ENCODE measurements at regions not wholly inside any gene's neighbourhood (a gene's known extent, or its start where the extent isn't known, plus 50 kb on each side); places are given as distances from the start of the nearest gene placed in this dataset.

GRCh38 chr13:53447456-53447855, 418.8 kb downstream of the OLFM4 start:
- WGBS, 2 experiments (ENCODE audit: extremely low coverage in 1 of 2, insufficient coverage in 1 of 2, insufficient read length in 1 of 2, insufficient replicate concordance in 2 of 2, low coverage in 1 of 2, low lambda C conversion rate in 2 of 2, missing lambda C conversion rate in 1 of 2) = 94% methylated on average over 4 of the region's 4 CpGs; no CpG with 5 or more reads in 1 of the 2 experiments
- no peak overlapping the region for H3K27ac ChIP-seq (ENCODE audit: low read depth, low read length)
- POLR2A ChIA-PET (ENCODE audit: partially characterized antibody) = no interaction called here
- TF ChIP-seq SIN3A (conservative IDR thresholded peaks at IDR 0.05 in 1 of 2, IDR thresholded peaks at IDR 0.05 in 1 of 2; ENCODE audit: low read depth in 1 of 2, low read length in 2 of 2) (no peak), SAP30 (IDR thresholded peaks at IDR 0.05; ENCODE audit: insufficient read depth, insufficient replicate concordance, low read length) (no peak), FOSL1 (IDR thresholded peaks at IDR 0.05; ENCODE audit: insufficient read depth, low read depth, low read length) (no peak), MAFK (IDR thresholded peaks at IDR 0.05; ENCODE audit: low read depth, low read length) (no peak), SIX5 (IDR thresholded peaks at IDR 0.05; ENCODE audit: low read depth, low read length) (no peak), CEBPB (IDR thresholded peaks at IDR 0.05; ENCODE audit: low read depth, low read length) (no peak), BACH1 (IDR thresholded peaks at IDR 0.05; ENCODE audit: low read length) (no peak), TAF1 (IDR thresholded peaks at IDR 0.05; ENCODE audit: low read depth, low read length) (no peak), BRCA1 (IDR thresholded peaks at IDR 0.05; ENCODE audit: low read depth, low read length) (no peak), GABPA (IDR thresholded peaks at IDR 0.05; ENCODE audit: borderline replicate concordance, insufficient read depth, low read length) (no peak), PHF8 (conservative IDR thresholded peaks at IDR 0.05; ENCODE audit: low read depth, low read length) (no peak), POLR2AphosphoS5 (IDR thresholded peaks at IDR 0.05; ENCODE audit: low read depth, low read length) (no peak), JUN (IDR thresholded peaks at IDR 0.05; ENCODE audit: low read depth, low read length) (no peak), ASH2L (IDR thresholded peaks at IDR 0.05; ENCODE audit: low read length) (no peak), SP4 (IDR thresholded peaks at IDR 0.05; ENCODE audit: low read length) (no peak)
- TF ChIP-seq, protein P1, sequence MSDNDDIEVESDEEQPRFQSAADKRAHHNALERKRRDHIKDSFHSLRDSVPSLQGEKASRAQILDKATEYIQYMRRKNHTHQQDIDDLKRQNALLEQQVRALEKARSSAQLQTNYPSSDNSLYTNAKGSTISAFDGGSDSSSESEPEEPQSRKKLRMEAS (IDR thresholded peaks at IDR 0.05) = no peak

More at GRCh38 chr13:53447456-53447855, 418.8 kb downstream of the OLFM4 start:
- H3K4me1 ChIP-seq (replicated peaks in 1 of 4; ENCODE audit: control insufficient read depth in 3 of 4, insufficient read depth in 4 of 4, low read length in 3 of 4) = no peaks in the 10 kb centered on the region
- DNase-seq (ENCODE audit: low read depth in 1 of 2, low spot score in 2 of 2) = no peak
- no peak overlapping the region for H2BK20ac ChIP-seq (ENCODE audit: low read length)
- no peak for FAIRE-seq
- peaks cover 0 to 6% of the 10 kb centered on the region in 2 experiments; a peak in 2 of 4 replicates for H3K9me3 ChIP-seq (ENCODE audit: insufficient read depth in 2 of 2, low read depth in 1 of 2, low read length in 1 of 2)
- no peak overlapping the region for H3K9ac ChIP-seq (replicated peaks in 1 of 4; ENCODE audit: extremely low read depth in 1 of 4, low read depth in 3 of 4, low read length in 3 of 4)
- no peak overlapping the region for H2BK5ac ChIP-seq (ENCODE audit: low read depth, low read length)
- H3K23ac ChIP-seq (ENCODE audit: insufficient read length) = no peak overlapping the region
- no peaks in the 10 kb centered on the region for H3K79me2 ChIP-seq (ENCODE audit: control insufficient read depth in 1 of 2, insufficient read depth in 2 of 2, low read length in 2 of 2)
- no peaks in the 10 kb centered on the region for H4K20me1 ChIP-seq (replicated peaks in 1 of 2; ENCODE audit: control insufficient read depth in 1 of 2, insufficient read depth in 2 of 2, low read length in 2 of 2)
- H3K56ac ChIP-seq (replicated peaks; ENCODE audit: insufficient read length, low read depth, low read length) = no peak overlapping the region
- no peak overlapping the region for H4K5ac ChIP-seq (ENCODE audit: insufficient read length, low read depth, low read length)
- no peak overlapping the region for H3K14ac ChIP-seq (ENCODE audit: insufficient read length)
- H3K27me3 ChIP-seq (replicated peaks in 1 of 4; ENCODE audit: control insufficient read depth in 3 of 4, extremely low read depth in 1 of 4, insufficient read depth in 3 of 4, low read length in 3 of 4) = no peaks in the 10 kb centered on the region
- H3K4ac ChIP-seq (replicated peaks; ENCODE audit: insufficient read length, low read depth, low read length) = no peak overlapping the region
- H3K4me2 ChIP-seq (ENCODE audit: insufficient read depth in 1 of 2, low read depth in 2 of 2, low read length in 2 of 2) = no peak overlapping the region
- no peak overlapping the region for H2AFZ ChIP-seq (ENCODE audit: low read length)
- H2BK15ac ChIP-seq (ENCODE audit: low read length) = no peak overlapping the region
- H3K4me3 ChIP-seq (ENCODE audit: extremely low read depth in 1 of 4, insufficient read depth in 2 of 4, low read depth in 3 of 4, low read length in 4 of 4) = no peak overlapping the region
- H2BK12ac ChIP-seq (ENCODE audit: low read depth, low read length) = no peak overlapping the region
- H4K91ac ChIP-seq (replicated peaks; ENCODE audit: insufficient read length, low read length) = no peak overlapping the region
- no peak overlapping the region for H2BK120ac ChIP-seq (replicated peaks; ENCODE audit: low read depth, low read length)
- no peak overlapping the region for H2AK5ac ChIP-seq (ENCODE audit: low read depth, low read length)
- H3K36me3 ChIP-seq (ENCODE audit: control insufficient read depth in 2 of 4, insufficient read depth in 4 of 4, low read length in 3 of 4) = no peaks in the 10 kb centered on the region
- H3K79me1 ChIP-seq (ENCODE audit: low read depth, low read length) = no peaks in the 10 kb centered on the region
- H3K23me2 ChIP-seq (ENCODE audit: low read depth, low read length) = no peaks in the 10 kb centered on the region
- H4K8ac ChIP-seq (ENCODE audit: extremely low read depth, insufficient read depth, low read length) = no peak overlapping the region
- no peak overlapping the region for H3K18ac ChIP-seq (ENCODE audit: extremely low read depth, low read length)
- CTCF ChIA-PET (ENCODE audit: partially characterized antibody) = interaction anchor here (0.8 to 2.1 kb wide), 4 partner anchors 84 to 292 kb away, joined by 3 to 7 read pairs (median 4); no protein-coding TSS in a partner anchor
